C4-2B (cell line): ENCODE measurements at regions not wholly inside any gene's neighbourhood (a gene's known extent, or its start where the extent isn't known, plus 50 kb on each side); places are given as distances from the start of the nearest gene placed in this dataset.

Experiments
- H3K27ac ChIP-seq: fragments of 450-650 bp; 2 replicates; pipeline ENCODE4 v1.5.1; 2017
- CTCF ChIP-seq: fragments of 450-650 bp; conservative IDR thresholded peaks from 2 replicates; pipeline ENCODE4 v1.5.1; 2017; ENCODE audit warnings: mild to moderate bottlenecking
- ZFX ChIP-seq: fragments of 450-650 bp; IDR thresholded peaks from 2 replicates; pipeline ENCODE4 v1.6.1; 2017

DNA sequence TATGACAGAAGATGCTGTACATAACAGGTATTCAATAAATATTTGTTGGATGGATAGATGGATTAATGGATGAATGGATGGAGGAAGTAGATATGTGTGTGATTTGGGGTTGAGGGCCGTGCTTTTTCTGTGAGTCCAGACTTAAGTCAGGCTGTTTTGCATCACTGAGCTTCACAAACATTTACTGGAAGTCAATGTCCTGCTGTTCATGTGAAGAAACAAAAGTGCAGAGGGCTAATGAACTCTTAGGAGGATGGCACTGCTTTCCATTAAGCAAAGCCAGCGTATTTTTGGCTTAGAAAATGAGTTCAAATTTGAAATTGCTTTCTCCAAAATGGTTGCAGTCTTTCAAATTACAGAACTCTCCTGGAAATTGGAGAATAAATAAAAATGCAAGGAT is 260.6 kb upstream of the SASH1 start:
- no peak for TF ChIP-seq ZFX
- TF ChIP-seq CTCF, result no peak
- H3K27ac ChIP-seq, result no peak overlapping the region

DNA sequence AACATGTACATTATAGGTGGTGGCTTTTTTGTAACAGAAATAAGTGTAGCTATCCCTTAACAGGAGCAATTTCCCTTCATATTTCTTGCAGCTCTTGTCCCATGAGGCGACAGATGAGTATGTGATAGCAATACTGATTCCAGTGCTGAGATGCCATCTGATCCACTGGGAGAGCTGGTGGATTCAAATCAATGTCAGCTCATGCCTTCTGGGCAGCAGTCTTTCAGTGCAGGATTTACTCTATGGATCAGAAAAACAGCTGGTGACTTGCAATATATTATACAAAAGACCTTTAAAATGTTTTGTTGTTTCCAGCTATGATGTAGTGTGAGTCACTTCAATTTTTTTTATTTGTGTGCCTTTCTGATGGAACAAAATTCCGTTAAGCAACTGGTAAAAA is 259.9 kb upstream of the SASH1 start:
- TF ChIP-seq ZFX (no peak), CTCF (no peak)
- H3K27ac ChIP-seq, result no peak overlapping the region

DNA sequence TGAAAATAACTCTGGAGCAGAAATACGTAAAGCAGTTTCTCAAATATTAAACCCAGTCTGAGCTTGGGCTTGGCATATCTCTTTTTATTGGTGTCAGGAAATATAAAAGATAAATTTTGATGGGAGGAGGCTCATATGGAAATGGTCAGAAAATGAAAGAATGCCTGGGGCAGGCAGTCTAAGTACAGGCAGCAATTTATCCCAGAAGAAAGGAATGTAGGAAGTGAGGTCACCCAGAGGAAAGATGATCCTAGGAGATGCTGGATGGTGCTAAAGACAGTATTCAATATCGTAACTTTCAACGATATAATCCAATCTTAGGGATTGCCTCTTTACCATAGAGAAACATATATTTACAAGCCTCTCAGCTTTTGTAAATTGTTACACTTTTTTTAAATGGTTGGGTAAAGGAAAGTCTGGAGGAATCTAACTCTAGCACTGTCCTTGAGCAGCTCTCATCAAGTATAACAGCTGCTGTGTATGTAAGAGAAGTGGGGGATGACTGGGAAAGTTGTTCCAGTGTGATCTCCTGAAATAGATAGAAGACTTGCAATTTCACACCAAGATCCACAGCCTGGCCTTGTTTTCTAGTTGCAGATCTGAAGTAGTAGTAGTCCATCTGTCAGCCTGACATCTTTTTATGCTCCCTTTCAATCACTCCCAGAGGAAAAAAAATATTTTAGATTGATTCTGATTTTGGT is 256.9 kb upstream of the SASH1 start:
- no peak overlapping the region for H3K27ac ChIP-seq
- TF ChIP-seq ZFX (no peak), CTCF (no peak)

- H3K27ac ChIP-seq, result no peak overlapping the region
- no peak for TF ChIP-seq ZFX
Measured at GRCh38 chr6:148086386-148086785, 256.3 kb upstream of the SASH1 start.

GRCh38 chr6:148086843-148087242 is 255.8 kb upstream of the SASH1 start:
- H3K27ac ChIP-seq, result no peak overlapping the region
- TF ChIP-seq ZFX, result no peak
- TF ChIP-seq CTCF, result no peak

DNA sequence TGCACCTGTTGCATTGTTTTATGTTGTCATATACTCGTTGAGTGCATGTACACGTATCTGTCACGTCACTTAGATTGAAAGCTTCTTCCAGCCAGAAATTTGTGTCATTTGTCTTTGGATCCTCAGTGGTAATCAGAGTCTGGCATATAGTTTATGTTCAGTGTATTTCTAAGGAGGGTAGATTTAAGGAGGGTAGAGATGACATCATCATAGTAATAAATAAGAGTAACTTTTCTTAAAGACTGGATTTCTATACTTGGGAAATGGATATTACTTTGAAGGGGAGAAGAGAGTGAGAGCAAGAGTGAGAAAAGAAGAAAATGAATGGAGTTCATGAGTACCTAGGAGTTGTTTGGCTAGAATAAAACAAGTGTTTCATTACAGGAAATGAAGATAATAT is 255.0 kb upstream of the SASH1 start:
- no peak overlapping the region for H3K27ac ChIP-seq
- TF ChIP-seq CTCF (no peak), ZFX (no peak)

DNA sequence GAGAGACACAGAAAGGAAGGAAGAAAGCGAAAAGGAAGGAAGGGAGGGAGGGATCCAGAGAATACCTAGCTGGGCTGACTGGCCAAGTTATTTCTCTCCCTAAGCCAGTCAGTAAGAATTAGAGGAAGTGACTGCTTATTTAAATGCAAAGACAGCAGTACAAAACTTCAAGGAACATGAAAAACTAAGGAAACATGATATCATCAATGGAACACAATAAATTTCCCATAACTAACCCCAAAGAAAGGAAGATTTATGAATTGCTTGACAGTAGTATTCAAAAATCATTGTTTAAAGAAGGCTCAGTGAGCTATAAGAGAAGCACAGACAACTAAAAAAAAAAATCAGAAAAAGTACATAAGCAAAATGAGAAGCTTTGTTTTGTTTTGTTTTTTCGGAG is 252.3 kb upstream of the SASH1 start:
- H3K27ac ChIP-seq, result no peak overlapping the region
- no peak for TF ChIP-seq ZFX
- no peak for TF ChIP-seq CTCF

- TF ChIP-seq CTCF, result no peak
- TF ChIP-seq ZFX, result no peak
- H3K27ac ChIP-seq, result no peak overlapping the region
Measured at GRCh38 chr6:148091394-148091793, 251.2 kb upstream of the SASH1 start.
